RKO (cell line): ENCODE measurements at regions not wholly inside any gene's neighbourhood (a gene's known extent, or its start where the extent isn't known, plus 50 kb on each side); places are given as distances from the start of the nearest gene placed in this dataset.

Experiments
- DNase-seq: peaks from one replicate; pipeline ENCODE4 v3.0.0-alpha.2; 2016; ENCODE audit warnings: low spot score

GRCh38 chr5:71865665-71866320 lies 146.7 kb downstream of the CARTPT start:
- DNase-seq: no peak

DNA sequence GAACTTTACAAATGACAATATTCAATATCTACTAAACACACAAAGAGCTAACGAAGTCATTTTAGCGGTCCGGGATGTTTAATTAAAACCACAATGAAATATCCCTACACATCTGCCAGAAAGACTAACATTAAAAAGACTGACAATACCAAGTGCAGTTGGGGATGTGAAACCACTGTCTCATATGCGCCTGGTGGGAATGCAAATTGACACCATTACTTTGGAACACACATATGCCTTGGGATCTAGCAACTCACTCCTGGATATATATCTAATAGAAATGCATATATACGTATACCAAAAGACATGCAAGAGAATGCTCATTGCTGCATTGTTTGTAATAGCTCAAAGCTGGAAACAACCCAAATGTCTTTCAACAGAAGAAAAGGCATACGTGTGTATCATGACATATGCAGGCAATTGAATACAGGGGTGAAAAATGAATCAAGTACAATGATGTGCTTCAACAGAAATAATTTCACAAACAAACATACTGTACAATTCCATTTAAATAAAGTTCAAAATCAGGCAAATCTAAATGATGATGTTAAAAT lies 153.3 kb downstream of the CARTPT start:
- DNase-seq: no peak

DNA sequence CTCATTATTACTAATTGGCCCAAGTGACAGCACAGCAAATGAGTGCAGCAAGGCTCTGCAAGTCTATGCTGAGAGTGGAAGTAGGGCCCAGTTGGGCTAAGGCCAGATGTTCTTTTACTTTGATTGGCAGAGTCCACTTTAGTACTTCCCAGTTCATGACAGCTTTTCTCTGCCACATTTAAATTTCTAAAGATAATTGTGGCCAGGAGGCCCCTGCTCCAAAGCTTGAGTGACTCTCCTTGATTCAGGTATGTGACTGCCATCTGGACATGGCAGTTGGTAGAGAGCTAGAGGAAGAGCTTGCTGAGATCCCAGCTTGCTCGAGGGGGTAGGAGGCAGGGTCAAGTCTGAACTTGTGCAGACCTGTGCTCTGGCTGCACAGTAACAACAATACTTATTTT lies 154.1 kb downstream of the CARTPT start:
- DNase-seq: no peak

DNA sequence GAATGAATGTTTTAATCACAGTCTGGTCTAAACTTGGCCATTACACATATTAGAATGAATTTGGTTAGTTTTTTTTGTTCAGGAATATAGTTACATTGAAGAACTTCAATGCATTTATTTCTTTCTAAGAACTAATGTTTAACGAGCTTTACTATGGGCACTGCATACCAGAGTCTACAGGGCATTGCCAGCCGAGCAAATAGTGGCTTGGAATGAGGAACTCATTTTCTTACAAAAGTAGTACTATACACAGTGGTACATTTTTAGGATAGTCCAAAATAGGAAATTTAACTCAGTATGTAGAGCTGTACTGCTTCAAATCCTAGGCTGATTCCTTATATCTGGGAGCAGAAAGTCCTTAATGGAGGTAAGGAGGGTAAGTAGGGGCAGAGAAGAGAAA lies 155.4 kb downstream of the CARTPT start:
- no peak for DNase-seq

GRCh38 chr5:71877511-71877910 lies 158.4 kb downstream of the CARTPT start:
- no peak for DNase-seq

DNA sequence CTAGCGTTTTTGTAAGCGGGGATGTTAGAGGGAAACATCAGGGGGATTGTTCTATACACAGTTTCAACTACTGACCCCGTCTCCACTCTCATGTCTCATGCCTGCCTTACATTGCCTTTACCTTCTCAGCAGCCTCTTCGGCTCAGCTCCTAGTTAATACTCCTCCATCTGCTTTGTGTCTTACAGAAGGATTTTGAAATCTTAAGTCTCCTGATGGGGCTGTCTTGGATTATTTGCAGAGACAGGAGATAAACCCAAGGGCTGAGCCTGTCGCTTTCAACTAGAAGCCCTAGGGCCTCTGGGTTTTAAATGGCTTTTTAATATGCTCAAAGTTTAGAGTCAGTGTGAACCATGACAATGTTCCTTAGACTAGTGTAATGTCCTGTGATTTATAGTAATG lies 161.5 kb downstream of the CARTPT start:
- no peak for DNase-seq

DNA sequence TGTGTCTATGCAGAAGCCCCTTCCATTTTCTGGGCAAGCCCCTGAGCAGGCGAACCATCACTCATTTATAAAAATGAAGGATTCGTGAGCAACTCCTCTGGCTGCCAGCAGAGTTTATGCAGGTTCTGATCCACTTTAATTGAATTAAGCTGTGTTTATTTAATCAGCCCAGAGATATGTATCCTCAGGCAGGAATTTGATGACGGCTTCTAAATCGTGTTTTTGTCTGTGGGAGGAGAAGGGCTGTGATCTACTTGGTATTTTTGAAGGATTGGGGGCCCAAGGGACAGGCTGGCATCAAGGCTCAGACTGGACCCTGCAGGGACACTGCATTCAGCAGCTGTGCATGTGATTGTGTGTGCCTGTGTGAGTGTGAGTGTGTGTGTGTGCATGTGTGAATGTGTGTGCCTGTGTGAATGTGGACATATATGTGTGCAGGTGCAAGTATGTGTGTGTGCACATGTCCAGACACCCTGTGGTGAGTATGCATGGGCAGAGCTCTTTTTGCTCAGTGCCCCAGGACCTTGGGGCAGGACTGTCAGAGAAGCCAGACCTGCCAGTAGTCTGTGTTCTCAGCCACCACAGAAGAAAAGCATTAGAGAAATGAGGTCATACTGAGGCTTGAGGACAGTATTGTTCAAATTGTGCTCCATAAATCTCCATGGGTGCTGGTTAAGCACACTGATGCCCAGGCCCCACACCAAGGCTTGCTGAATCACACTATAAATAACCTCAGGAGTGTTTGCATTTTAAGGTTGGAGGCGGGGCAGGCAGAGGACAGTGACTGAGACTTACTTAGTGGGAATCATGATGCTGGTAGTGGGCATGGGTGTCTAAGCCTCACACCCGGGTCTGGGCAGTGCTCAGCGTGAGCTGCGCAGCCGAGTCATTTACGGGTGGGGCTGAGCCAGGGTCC lies 164.0 kb downstream of the CARTPT start:
- DNase-seq: no peak

GRCh38 chr5:71883742-71884103 lies 164.6 kb downstream of the CARTPT start:
- DNase-seq: no peak

DNA sequence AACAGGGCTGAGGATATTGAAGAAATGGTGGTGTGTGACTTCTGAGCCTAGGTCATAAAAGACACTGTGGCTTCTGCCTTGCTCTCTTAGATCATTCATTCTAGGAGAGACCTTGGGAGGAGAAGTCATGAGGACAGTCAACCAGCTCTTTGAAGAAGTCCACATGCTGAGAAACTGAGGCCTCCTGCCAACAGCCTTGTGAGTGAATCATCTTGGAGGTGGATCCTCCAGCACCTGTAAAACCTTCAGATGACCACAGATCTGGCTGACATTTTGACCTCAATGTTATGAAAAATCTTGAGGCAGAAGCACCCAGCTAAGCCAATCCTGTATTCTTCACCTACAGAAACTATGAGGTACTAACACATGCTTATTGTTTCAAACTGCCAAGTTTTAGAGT lies 165.9 kb downstream of the CARTPT start:
- DNase-seq: no peak

DNA sequence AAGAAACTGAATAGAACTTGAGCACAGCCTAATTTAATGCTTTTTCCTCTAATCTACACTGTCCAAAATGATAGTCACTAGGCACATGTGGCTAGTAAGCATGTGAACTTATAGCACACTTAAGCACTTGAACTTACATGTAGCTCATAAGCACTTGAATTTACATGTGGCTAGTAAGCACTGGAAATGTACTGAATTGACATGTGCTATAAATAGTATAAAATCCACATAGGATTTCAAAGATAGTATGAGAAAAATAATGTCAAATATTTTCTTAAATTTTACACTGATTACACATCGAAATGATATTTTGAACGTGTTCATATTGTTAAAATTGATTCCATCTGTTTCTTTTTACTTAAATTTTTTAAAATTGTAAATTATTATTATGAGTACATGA lies 167.3 kb downstream of the CARTPT start:
- no peak for DNase-seq

DNA sequence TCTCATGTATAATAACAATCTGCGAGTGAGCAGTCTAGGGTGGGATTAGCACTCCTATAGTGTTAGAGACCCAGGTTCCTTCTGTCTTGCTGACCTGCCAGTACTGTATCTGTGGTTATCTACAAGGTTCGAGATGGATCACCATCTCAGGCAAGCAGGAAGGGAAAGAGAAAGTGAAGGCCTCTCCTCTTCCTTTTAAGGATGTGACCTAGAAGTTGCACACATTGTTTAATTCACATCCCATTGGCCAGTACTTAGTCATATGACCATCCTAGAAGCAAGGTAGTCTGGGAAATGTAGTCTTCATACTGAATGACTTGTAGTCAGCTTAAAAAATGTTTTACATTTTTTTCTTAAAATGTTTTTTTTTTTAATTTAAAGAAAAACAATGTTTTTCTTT lies 168.6 kb downstream of the CARTPT start:
- DNase-seq: peak; percentile 82

- no peak for DNase-seq
Observed at GRCh38 chr5:71891406-71891805, 172.3 kb downstream of the CARTPT start.

DNA sequence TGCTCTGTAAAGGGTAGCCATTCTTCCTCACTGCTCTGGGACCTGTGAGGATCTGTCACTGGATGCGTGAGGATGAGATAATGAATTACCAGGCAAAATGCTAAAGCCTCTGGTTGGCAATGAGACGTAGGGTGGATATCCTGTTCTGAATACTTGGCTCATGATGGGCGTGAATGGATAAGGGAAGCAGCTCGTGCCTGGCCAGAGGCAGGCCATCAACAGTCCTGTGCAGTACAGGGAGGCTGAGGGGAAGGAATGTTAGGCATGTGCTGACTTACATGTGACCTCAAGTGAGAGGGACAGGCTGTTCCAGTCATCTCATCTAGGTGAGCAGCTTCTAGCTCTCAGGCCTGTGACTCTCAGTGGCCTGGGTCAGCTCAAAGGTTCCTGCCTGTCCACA lies 172.8 kb downstream of the CARTPT start:
- DNase-seq: no peak

DNA sequence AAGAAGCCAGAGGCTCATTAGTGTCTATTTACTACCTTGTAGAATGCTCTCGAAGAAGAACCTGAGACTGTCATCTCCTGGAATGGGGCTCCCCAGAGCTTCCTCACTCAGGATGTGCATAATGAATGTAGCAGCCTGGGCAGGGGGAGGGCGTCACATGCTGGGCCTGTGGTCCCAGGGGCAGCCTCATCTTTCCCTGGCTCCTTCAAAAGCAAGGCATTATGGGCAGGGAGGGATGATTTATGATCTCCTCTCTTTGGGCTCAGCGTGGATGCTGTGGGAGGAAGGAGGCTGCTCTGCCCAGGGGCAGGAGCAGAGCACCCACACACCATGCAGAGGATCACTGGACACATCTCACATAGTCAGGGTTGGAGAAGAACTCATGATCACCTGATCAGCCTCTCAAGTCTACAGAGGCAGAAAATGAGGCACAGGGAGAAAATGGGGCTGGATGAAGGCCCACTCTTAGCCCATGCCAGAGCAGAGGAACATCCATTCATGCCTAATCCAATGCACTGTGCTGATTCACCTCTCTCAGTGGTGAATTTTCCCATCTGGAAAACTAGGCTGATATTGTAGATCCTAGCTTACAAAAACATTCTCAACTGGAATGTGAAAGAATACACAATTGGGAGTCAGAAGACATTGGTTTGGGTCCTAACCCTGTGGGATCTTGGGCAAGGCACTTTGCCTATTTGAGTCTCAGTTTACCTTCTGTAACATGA lies 173.7 kb downstream of the CARTPT start:
- DNase-seq: no peak

DNA sequence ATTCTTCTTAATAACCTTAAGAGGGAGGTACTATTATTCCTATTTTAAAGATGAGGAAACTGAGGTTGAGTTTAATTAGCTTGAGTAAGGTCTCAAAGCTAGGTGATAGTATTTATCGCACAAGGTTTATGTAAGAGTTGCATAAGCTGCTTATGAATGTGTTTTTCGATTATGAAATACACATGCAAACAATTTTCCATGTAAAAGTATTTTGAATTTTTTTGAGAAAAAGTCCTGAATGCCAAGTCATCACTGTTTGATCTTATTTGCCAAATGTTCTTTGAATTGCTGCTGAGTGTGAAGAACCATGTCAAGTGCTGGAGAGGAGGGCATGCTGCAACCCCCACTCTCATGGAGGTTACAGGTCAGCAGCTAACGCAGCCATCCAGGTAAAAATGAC lies 174.4 kb downstream of the CARTPT start:
- no peak for DNase-seq

DNA sequence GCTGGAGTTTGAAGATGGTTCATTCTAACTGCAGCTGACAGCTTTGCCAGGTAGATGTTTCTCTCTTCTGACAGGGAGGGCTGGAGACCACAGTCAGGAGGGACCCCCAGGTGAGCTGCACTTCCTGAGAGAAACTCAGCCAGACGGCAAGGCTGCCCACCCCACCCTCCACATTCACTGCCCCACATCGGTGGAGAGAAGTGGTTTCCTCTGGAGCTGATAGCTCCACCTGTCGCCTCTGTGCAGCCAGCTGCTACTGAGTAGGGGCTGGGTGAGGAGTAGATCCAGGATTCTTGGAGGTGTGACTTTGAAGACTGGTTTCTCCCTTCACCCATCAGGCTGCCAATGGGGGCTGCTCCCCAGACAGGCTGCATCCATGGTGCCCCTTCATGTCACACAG lies 175.0 kb downstream of the CARTPT start:
- no peak for DNase-seq

- no peak for DNase-seq
Observed at GRCh38 chr5:71895546-71895945, 176.5 kb downstream of the CARTPT start.

DNA sequence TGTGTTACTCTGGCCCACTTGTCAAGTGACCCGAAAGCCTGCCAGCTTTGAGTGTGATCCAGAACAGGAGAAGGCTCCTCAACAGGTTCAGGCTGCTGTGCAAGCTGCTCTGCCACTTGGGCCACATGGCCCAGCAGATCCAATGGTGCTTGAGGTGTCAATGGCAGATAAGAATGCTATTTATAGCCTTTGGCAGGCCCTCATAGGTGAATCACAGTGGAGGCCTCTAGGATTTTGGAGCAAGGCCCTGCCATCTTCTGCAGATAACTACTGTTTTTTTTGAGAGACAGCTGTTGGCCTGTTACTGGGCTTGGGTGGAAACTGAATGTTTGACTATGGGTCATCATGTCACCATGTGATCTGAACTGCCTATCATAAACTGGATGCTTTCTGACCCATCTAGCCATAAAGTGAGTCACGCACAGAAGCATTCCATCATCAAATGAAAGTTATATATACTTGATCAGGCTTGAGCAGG lies 180.8 kb downstream of the CARTPT start:
- peak; percentile 53 for DNase-seq

DNA sequence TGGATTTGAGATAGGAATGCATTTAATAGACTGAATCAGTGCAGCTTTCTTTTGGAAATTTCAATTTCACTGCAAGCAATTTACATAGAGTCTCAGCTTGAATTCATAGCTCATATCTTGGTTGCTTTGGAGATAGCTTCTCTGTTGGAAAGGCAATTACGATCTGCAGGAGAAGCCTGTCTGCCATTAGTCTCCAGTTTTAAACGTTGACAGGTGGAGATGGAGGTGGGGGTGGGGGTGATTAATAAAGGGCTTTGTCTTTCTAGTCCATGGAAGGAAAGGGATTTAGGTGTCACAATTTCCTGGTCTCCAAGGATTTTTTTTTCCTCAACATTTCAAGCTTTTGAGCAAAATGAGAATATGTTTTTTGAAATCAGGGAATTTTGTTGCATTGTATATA lies 184.7 kb downstream of the CARTPT start:
- DNase-seq: no peak

DNA sequence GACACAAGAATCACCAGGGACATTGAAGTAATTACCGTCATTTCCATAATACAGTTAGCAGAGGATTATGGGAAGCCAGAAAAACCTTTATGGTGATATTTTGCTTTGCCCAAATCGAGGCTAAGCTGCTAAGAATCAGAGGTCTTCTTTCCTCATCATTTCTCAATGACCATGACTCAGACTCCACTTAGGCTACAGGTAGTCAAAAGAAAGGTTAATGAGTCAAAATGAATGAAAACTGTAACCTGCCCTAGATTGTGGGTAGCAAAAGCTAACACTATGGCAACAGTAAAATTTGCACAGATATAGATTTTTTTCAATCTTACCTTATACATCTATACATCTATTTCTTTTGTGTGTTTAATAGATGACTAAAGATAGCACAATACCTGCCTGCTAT lies 185.8 kb downstream of the CARTPT start:
- no peak for DNase-seq

DNA sequence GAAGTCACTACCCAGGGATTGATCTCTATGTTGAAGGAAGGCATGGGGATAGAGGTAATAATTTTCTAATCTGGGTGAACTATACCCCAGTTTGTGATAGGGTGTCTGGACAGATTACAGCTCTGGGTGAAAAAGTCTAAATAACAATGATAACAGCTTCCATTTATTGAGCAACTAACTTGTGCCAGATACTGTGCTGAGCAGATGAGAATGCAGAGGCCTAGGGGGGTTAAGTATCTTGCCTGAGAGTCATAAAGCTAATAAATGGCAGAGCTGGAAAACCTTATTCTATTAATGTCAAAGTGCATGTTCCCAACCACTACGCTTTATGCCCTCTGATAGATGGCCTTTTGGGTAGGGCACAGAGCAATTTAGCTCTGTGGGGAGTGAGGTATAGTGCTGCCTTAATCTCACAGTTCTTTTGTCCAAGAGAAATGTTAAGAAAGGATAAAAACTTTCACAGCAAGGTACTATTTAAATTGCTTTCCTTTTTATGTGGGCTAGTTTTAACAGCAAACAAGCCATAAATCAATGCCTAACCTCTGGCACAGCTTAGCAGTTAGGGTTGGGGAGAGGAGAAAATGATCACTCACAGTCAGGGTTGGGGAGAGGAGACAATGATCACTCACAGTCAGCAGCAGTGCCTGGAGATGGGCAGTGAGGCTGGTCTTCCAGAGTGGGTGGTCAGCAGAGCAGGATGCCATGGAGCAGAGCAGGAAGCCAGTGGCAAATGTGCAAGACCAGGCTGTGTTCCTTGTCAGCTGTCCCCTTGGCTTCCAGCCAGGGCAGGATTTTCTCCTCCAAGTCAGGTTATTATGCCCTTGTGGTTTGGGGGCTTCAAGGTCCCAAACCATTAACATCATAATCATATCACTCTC lies 187.0 kb downstream of the CARTPT start:
- no peak for DNase-seq
